GM21825 (cell line): ENCODE measurements at regions not wholly inside any gene's neighbourhood (a gene's known extent, or its start where the extent isn't known, plus 50 kb on each side); places are given as distances from the start of the nearest gene placed in this dataset.

Experiments
- ATAC-seq: cut with Tn5 transposase; IDR thresholded peaks from one replicate; pipeline ENCODE4 v1.9.1; 2021; ENCODE audit warnings: mild to moderate bottlenecking, moderate library complexity; ENCODE audit not compliant: unreplicated experiment

GRCh38 chr6:40912158-40912946 is 126.7 kb downstream of the UNC5CL start:
- peak; percentile 83 for ATAC-seq

- no peak for ATAC-seq
These were observed 128.6 kb downstream of the UNC5CL start for GRCh38 chr6:40910260-40910893.

GRCh38 chr6:40909811-40910210 is 129.2 kb downstream of the UNC5CL start:
- ATAC-seq: no peak

GRCh38 chr6:40907198-40907701 is 131.8 kb downstream of the UNC5CL start:
- no peak for ATAC-seq

GRCh38 chr6:40906759-40907158 is 132.3 kb downstream of the UNC5CL start:
- no peak for ATAC-seq

GRCh38 chr6:40904583-40905194 is 134.3 kb downstream of the UNC5CL start:
- ATAC-seq: no peak

- no peak for ATAC-seq
These were observed 135.6 kb downstream of the UNC5CL start for GRCh38 chr6:40903456-40903855.

- no peak for ATAC-seq
These were observed 137.5 kb downstream of the UNC5CL start for GRCh38 chr6:40901322-40902055.

GRCh38 chr6:40900791-40901190 is 138.2 kb downstream of the UNC5CL start:
- ATAC-seq: no peak

GRCh38 chr6:40899684-40900155 is 139.3 kb downstream of the UNC5CL start:
- ATAC-seq: no peak

GRCh38 chr6:40898073-40898472 is 140.9 kb downstream of the UNC5CL start:
- ATAC-seq: no peak

GRCh38 chr6:40897390-40898003 is 141.5 kb downstream of the UNC5CL start:
- no peak for ATAC-seq

- ATAC-seq: no peak
These were observed 142.3 kb downstream of the UNC5CL start for GRCh38 chr6:40896696-40897095.

GRCh38 chr6:40894962-40895799 is 143.8 kb downstream of the UNC5CL start:
- ATAC-seq: no peak

GRCh38 chr6:40893021-40893420 is 146.0 kb downstream of the UNC5CL start:
- no peak for ATAC-seq

GRCh38 chr6:40892223-40892622 is 146.8 kb downstream of the UNC5CL start:
- no peak for ATAC-seq

- no peak for ATAC-seq
These were observed 147.3 kb downstream of the UNC5CL start for GRCh38 chr6:40891686-40892085.

- ATAC-seq: no peak
These were observed 147.9 kb downstream of the UNC5CL start for GRCh38 chr6:40891131-40891530.

GRCh38 chr6:40889137-40889832 is 149.7 kb downstream of the UNC5CL start:
- no peak for ATAC-seq
